CD4-positive, alpha-beta memory T cell (primary cell): ENCODE measurements at regions not wholly inside any gene's neighbourhood (a gene's known extent, or its start where the extent isn't known, plus 50 kb on each side); places are given as distances from the start of the nearest gene placed in this dataset.

Experiments used
- CTCF ChIA-PET: fragments of 350-600 bp; sonication (Branson Sonifier 250); formaldehyde crosslinking; loops from one replicate; lab custom pipeline; 2021; ENCODE audit warnings: inconsistent platforms; ENCODE audit not compliant: partially characterized antibody; lab: Charles Lee
- POLR2A ChIA-PET: fragments of 350-600 bp; sonication (Branson Sonifier 250); formaldehyde crosslinking; loops from one replicate; lab custom pipeline; 2021; ENCODE audit not compliant: partially characterized antibody; lab: Charles Lee
- DNase-seq, 5 donors: peaks; one replicate each; pipeline versions ENCODE4 v3.0.0 to v3.0.0-alpha.2; 2020 to 2022; ENCODE audit warnings: mixed read lengths in 1 of 5
- H3K27ac ChIP-seq: one replicate; pipeline ENCODE4 v1.7.0; 2013; ENCODE audit warnings: low read depth, low read length
- H3K27me3 ChIP-seq: 2 replicates; pipeline ENCODE4 v1.7.0; 2013; ENCODE audit warnings: mild to moderate bottlenecking, low read length, moderate library complexity; ENCODE audit not compliant: insufficient read depth
- H3K36me3 ChIP-seq: 2 replicates; pipeline ENCODE4 v1.7.0; 2013; ENCODE audit warnings: mild to moderate bottlenecking, low read length, moderate library complexity; ENCODE audit not compliant: insufficient read depth
- H3K4me1 ChIP-seq: 2 replicates; pipeline ENCODE4 v1.7.0; 2013; ENCODE audit warnings: mild to moderate bottlenecking, low read length, moderate library complexity; ENCODE audit not compliant: insufficient read depth
- H3K4me3 ChIP-seq, 2 donors: one replicate each; pipeline ENCODE4 v1.7.0; 2013; ENCODE audit warnings: low read length in 2 of 2, mild to moderate bottlenecking in 1 of 2
- H3K9me3 ChIP-seq, 2 donors: one replicate each; pipeline ENCODE4 v1.7.0; 2013; ENCODE audit warnings: low read length in 2 of 2, control low read depth in 1 of 2; ENCODE audit not compliant: control insufficient read depth in 1 of 2
- H3K27ac Mint-ChIP-seq, 7 donors: one replicate each; pipeline ENCODE4 v1.8.0; 2020 to 2021; ENCODE audit warnings: mixed read lengths in 7 of 7, mild to moderate bottlenecking in 6 of 7, inconsistent platforms in 3 of 7, moderate library complexity in 3 of 7
- H3K27me3 Mint-ChIP-seq, 2 donors: one replicate each; pipeline ENCODE4 v1.8.0; 2020 to 2021; ENCODE audit warnings: mixed read lengths in 2 of 2
- H3K36me3 Mint-ChIP-seq, 2 donors: one replicate each; pipeline ENCODE4 v1.8.0; 2020 to 2021; ENCODE audit warnings: mixed read lengths in 2 of 2, inconsistent platforms in 1 of 2, mild to moderate bottlenecking in 1 of 2
- H3K4me1 Mint-ChIP-seq, 4 donors: one replicate each; pipeline ENCODE4 v1.8.0; 2020 to 2021; ENCODE audit warnings: mixed read lengths in 4 of 4, mild to moderate bottlenecking in 1 of 4
- H3K4me3 Mint-ChIP-seq, 8 donors: one replicate each; pipeline ENCODE4 v1.8.0; 2020 to 2021; ENCODE audit warnings: mixed read lengths in 8 of 8, mild to moderate bottlenecking in 7 of 8, moderate library complexity in 6 of 8, inconsistent platforms in 3 of 8
- H3K9me3 Mint-ChIP-seq, 8 donors: one replicate each; pipeline ENCODE4 v1.8.0; 2020 to 2021; ENCODE audit warnings: mixed read lengths in 8 of 8, mild to moderate bottlenecking in 5 of 8, inconsistent platforms in 3 of 8, moderate library complexity in 1 of 8
- intact Hi-C: fragments of 100-400 bp; cut with micrococcal nuclease; formaldehyde crosslinking; loops from one replicate; pipeline ENCODE4 v1.15.1; 2023

GRCh38 chr6:6522709-6523108 lies 65.8 kb upstream of the LY86 start:
- peaks cover 35 to 48% of the 10 kb centered on the region in 2 donors for H3K27me3 Mint-ChIP-seq
- no peaks in the 10 kb centered on the region for H3K36me3 Mint-ChIP-seq
- no peak overlapping the region for H3K27ac ChIP-seq
- peaks cover 0 to 4% (median 0%) of the 10 kb centered on the region in 8 donors for H3K9me3 Mint-ChIP-seq
- no peak overlapping the region for H3K4me3 Mint-ChIP-seq
- intact Hi-C loops, result no loop called here
- CTCF ChIA-PET, result no interaction called here
- DNase-seq, result no peak
- POLR2A ChIA-PET, result no interaction called here
- H3K27me3 ChIP-seq, result peaks cover 14% of the 10 kb centered on the region
- no peak overlapping the region for H3K27ac Mint-ChIP-seq
- H3K4me3 ChIP-seq, result no peak overlapping the region
- no peaks in the 10 kb centered on the region for H3K36me3 ChIP-seq
- H3K9me3 ChIP-seq, result no peaks in the 10 kb centered on the region
- no peaks in the 10 kb centered on the region for H3K4me1 ChIP-seq
- H3K4me1 Mint-ChIP-seq, result no peaks in the 10 kb centered on the region

- intact Hi-C loops, result no loop called here
- no peak overlapping the region for H3K4me3 Mint-ChIP-seq
- H3K4me3 ChIP-seq, result no peak overlapping the region
- no peak for DNase-seq
- no peaks in the 10 kb centered on the region for H3K36me3 Mint-ChIP-seq
- H3K9me3 ChIP-seq, result no peaks in the 10 kb centered on the region
- peaks cover 31 to 41% of the 10 kb centered on the region in 2 donors for H3K27me3 Mint-ChIP-seq
- POLR2A ChIA-PET, result no interaction called here
- no peak overlapping the region for H3K27ac Mint-ChIP-seq
- no peaks in the 10 kb centered on the region for H3K36me3 ChIP-seq
- CTCF ChIA-PET, result no interaction called here
- H3K4me1 Mint-ChIP-seq, result no peaks in the 10 kb centered on the region
- peaks cover 14% of the 10 kb centered on the region for H3K27me3 ChIP-seq
- no peaks in the 10 kb centered on the region for H3K4me1 ChIP-seq
- peaks cover 0 to 4% (median 0%) of the 10 kb centered on the region in 8 donors for H3K9me3 Mint-ChIP-seq
- H3K27ac ChIP-seq, result no peak overlapping the region
Measured at GRCh38 chr6:6524951-6525350, 63.6 kb upstream of the LY86 start.

GRCh38 chr6:6525933-6526332 lies 62.6 kb upstream of the LY86 start:
- Mint-ChIP-seq H3K27ac (no peak overlapping the region), H3K9me3 (peaks cover 0 to 4% (median 0%) of the 10 kb centered on the region in 8 donors), H3K36me3 (no peaks in the 10 kb centered on the region), H3K27me3 (peaks cover 25 to 35% of the 10 kb centered on the region in 2 donors), H3K4me3 (no peak overlapping the region), H3K4me1 (no peaks in the 10 kb centered on the region)
- ChIA-PET CTCF (no interaction called here), POLR2A (no interaction called here)
- intact Hi-C loops, result no loop called here
- Histone ChIP-seq H3K27me3 (peaks cover 14% of the 10 kb centered on the region), H3K27ac (no peak overlapping the region), H3K9me3 (no peaks in the 10 kb centered on the region), H3K36me3 (no peaks in the 10 kb centered on the region), H3K4me3 (no peak overlapping the region), H3K4me1 (no peaks in the 10 kb centered on the region)
- no peak for DNase-seq

GRCh38 chr6:6529275-6529674 lies 59.2 kb upstream of the LY86 start:
- Histone ChIP-seq H3K4me3 (no peak overlapping the region), H3K27me3 (peaks cover 14% of the 10 kb centered on the region), H3K27ac (no peak overlapping the region), H3K4me1 (no peaks in the 10 kb centered on the region), H3K9me3 (no peaks in the 10 kb centered on the region), H3K36me3 (no peaks in the 10 kb centered on the region)
- H3K36me3 Mint-ChIP-seq, result no peaks in the 10 kb centered on the region
- no peaks in the 10 kb centered on the region for H3K4me1 Mint-ChIP-seq
- H3K4me3 Mint-ChIP-seq, result no peak overlapping the region
- no peak for DNase-seq
- CTCF ChIA-PET, result interaction anchor here (2.8 kb wide), 1 partner anchor 17 kb away, joined by 8 read pairs; no protein-coding TSS in a partner anchor
- intact Hi-C loops, result no loop called here
- POLR2A ChIA-PET, result no interaction called here
- no peaks in the 10 kb centered on the region for H3K9me3 Mint-ChIP-seq
- peaks cover 22 to 35% of the 10 kb centered on the region in 2 donors for H3K27me3 Mint-ChIP-seq
- H3K27ac Mint-ChIP-seq, result no peak overlapping the region

GRCh38 chr6:6533176-6533575 lies 55.3 kb upstream of the LY86 start:
- Histone ChIP-seq H3K4me3 (no peak overlapping the region), H3K27ac (no peak overlapping the region), H3K27me3 (no peaks in the 10 kb centered on the region), H3K9me3 (no peaks in the 10 kb centered on the region), H3K4me1 (no peaks in the 10 kb centered on the region), H3K36me3 (no peaks in the 10 kb centered on the region)
- Mint-ChIP-seq H3K4me3 (no peak overlapping the region), H3K4me1 (peaks cover 0 to 3% (median 2%) of the 10 kb centered on the region in 4 donors), H3K27me3 (peaks cover 14 to 22% of the 10 kb centered on the region in 2 donors), H3K36me3 (no peaks in the 10 kb centered on the region), H3K27ac (no peak overlapping the region), H3K9me3 (peaks cover 0 to 2% (median 0%) of the 10 kb centered on the region in 8 donors)
- POLR2A ChIA-PET, result no interaction called here
- CTCF ChIA-PET, result interaction anchor here (0.6 to 2.0 kb wide), 3 partner anchors 9 to 1390 kb away, joined by 3 to 4 read pairs (median 3); no protein-coding TSS in a partner anchor
- DNase-seq, result no peak
- intact Hi-C loops, result no loop called here

GRCh38 chr6:6534399-6534798 lies 54.1 kb upstream of the LY86 start:
- Mint-ChIP-seq H3K36me3 (no peaks in the 10 kb centered on the region), H3K4me3 (no peak overlapping the region), H3K4me1 (peaks cover 4 to 10% (median 7%) of the 10 kb centered on the region in 4 donors), H3K9me3 (peaks cover 0 to 2% (median 0%) of the 10 kb centered on the region in 8 donors), H3K27me3 (peaks cover 11 to 18% of the 10 kb centered on the region in 2 donors), H3K27ac (no peak overlapping the region)
- H3K9me3 ChIP-seq, result no peaks in the 10 kb centered on the region
- H3K27ac ChIP-seq, result no peak overlapping the region
- intact Hi-C loops, result no loop called here
- no peak overlapping the region for H3K4me3 ChIP-seq
- H3K36me3 ChIP-seq, result no peaks in the 10 kb centered on the region
- no peaks in the 10 kb centered on the region for H3K4me1 ChIP-seq
- CTCF ChIA-PET, result interaction anchor here (1.1 to 1.3 kb wide), 2 partner anchors 13 to 1391 kb away, joined by 3 read pairs; no protein-coding TSS in a partner anchor
- DNase-seq, result no peak
- POLR2A ChIA-PET, result no interaction called here
- no peaks in the 10 kb centered on the region for H3K27me3 ChIP-seq

GRCh38 chr6:6537488-6538260 lies 50.8 kb upstream of the LY86 start:
- H3K9me3 ChIP-seq, result no peaks in the 10 kb centered on the region
- H3K27ac ChIP-seq, result no peak overlapping the region
- intact Hi-C loops, result no loop called here
- CTCF ChIA-PET, result no interaction called here
- Mint-ChIP-seq H3K4me1 (peaks cover 4 to 10% (median 7%) of the 10 kb centered on the region in 4 donors), H3K36me3 (no peaks in the 10 kb centered on the region), H3K27me3 (peaks cover 7 to 16% of the 10 kb centered on the region in 2 donors), H3K27ac (no peak overlapping the region), H3K9me3 (peaks cover 0 to 2% (median 0%) of the 10 kb centered on the region in 8 donors), H3K4me3 (no peak overlapping the region)
- no peaks in the 10 kb centered on the region for H3K4me1 ChIP-seq
- POLR2A ChIA-PET, result no interaction called here
- no peaks in the 10 kb centered on the region for H3K36me3 ChIP-seq
- H3K27me3 ChIP-seq, result no peaks in the 10 kb centered on the region
- H3K4me3 ChIP-seq, result no peak overlapping the region
- DNase-seq, result no peak
